Osteoblast (primary cell): ENCODE measurements at regions not wholly inside any gene's neighbourhood (a gene's known extent, or its start where the extent isn't known, plus 50 kb on each side); places are given as distances from the start of the nearest gene placed in this dataset.

ENCODE experiments used
- DNase-seq: peaks from one replicate; pipeline ENCODE4 v3.0.0; 2011; ENCODE audit warnings: low spot score, mixed read lengths; ENCODE audit not compliant: insufficient read length; ENCODE audit errors: missing footprints
- H2AFZ ChIP-seq: 2 replicates; pipeline ENCODE4 v1.6.0; 2011; ENCODE audit warnings: mild to moderate bottlenecking, low read length
- H3K27ac ChIP-seq: 2 replicates; pipeline ENCODE4 v1.5.1; 2011; ENCODE audit warnings: mild to moderate bottlenecking, low read depth, low read length, moderate library complexity
- H3K27me3 ChIP-seq: 2 replicates; pipeline ENCODE4 v1.6.0; 2012; ENCODE audit warnings: mild to moderate bottlenecking, control low read depth, inconsistent platforms, low read length, moderate library complexity; ENCODE audit not compliant: insufficient read depth
- H3K36me3 ChIP-seq: 2 replicates; pipeline ENCODE4 v1.5.1; 2011; ENCODE audit warnings: mild to moderate bottlenecking, low read length, control low read depth, moderate library complexity; ENCODE audit not compliant: insufficient read depth
- H3K4me1 ChIP-seq: 2 replicates; pipeline ENCODE4 v1.5.1; 2011; ENCODE audit warnings: mild to moderate bottlenecking, low read length, control low read depth, moderate library complexity; ENCODE audit not compliant: insufficient read depth
- H3K4me2 ChIP-seq: 2 replicates; pipeline ENCODE4 v1.6.0; 2011; ENCODE audit warnings: mild to moderate bottlenecking, low read length; ENCODE audit not compliant: insufficient read depth
- H3K4me3 ChIP-seq: fragments of 200-600 bp; sonication (generic); 3 replicates; pipeline ENCODE4 v1.5.1; 2012; ENCODE audit warnings: mild to moderate bottlenecking, low read length, inconsistent platforms; ENCODE audit not compliant: insufficient read depth
- H3K79me2 ChIP-seq: 2 replicates; pipeline ENCODE4 v1.6.0; 2012; ENCODE audit warnings: mild to moderate bottlenecking, low read length, control low read depth, inconsistent platforms; ENCODE audit not compliant: insufficient read depth
- H3K9me3 ChIP-seq: 2 replicates; pipeline ENCODE4 v1.5.1; 2011; ENCODE audit warnings: low read depth, low read length, control low read depth
- H4K20me1 ChIP-seq: 2 replicates; pipeline ENCODE4 v1.6.0; 2012; ENCODE audit warnings: mild to moderate bottlenecking, low read length, control low read depth; ENCODE audit not compliant: insufficient read depth
- CTCF ChIP-seq: IDR thresholded peaks from 2 replicates; pipeline ENCODE4 v1.5.1; 2011; ENCODE audit warnings: mild to moderate bottlenecking, low read depth, low read length, moderate library complexity; ENCODE audit errors: extremely low read depth

GRCh38 chrX:104450316-104450715, 115.7 kb upstream of the IL1RAPL2 start:
- Histone ChIP-seq H3K36me3 (no peaks in the 10 kb centered on the region), H3K4me1 (no peaks in the 10 kb centered on the region), H2AFZ (no peak overlapping the region), H3K27me3 (no peaks in the 10 kb centered on the region), H4K20me1 (no peaks in the 10 kb centered on the region), H3K27ac (no peak overlapping the region), H3K4me3 (no peak overlapping the region), H3K4me2 (no peak overlapping the region), H3K79me2 (no peaks in the 10 kb centered on the region), H3K9me3 (no peaks in the 10 kb centered on the region)
- TF ChIP-seq CTCF = no peak
- no peak for DNase-seq

GRCh38 chrX:104445591-104445990, 120.4 kb upstream of the IL1RAPL2 start:
- no peaks in the 10 kb centered on the region for H3K9me3 ChIP-seq
- H3K79me2 ChIP-seq = no peaks in the 10 kb centered on the region
- no peaks in the 10 kb centered on the region for H3K27me3 ChIP-seq
- H3K27ac ChIP-seq = no peak overlapping the region
- no peak for DNase-seq
- no peaks in the 10 kb centered on the region for H4K20me1 ChIP-seq
- H3K36me3 ChIP-seq = no peaks in the 10 kb centered on the region
- H3K4me2 ChIP-seq = no peak overlapping the region
- no peak for TF ChIP-seq CTCF
- H2AFZ ChIP-seq = no peak overlapping the region
- no peaks in the 10 kb centered on the region for H3K4me1 ChIP-seq
- H3K4me3 ChIP-seq = no peak overlapping the region

GRCh38 chrX:104435249-104435648, 130.8 kb upstream of the IL1RAPL2 start:
- Histone ChIP-seq H3K9me3 (no peaks in the 10 kb centered on the region), H3K36me3 (no peaks in the 10 kb centered on the region), H2AFZ (no peak overlapping the region), H3K4me1 (no peaks in the 10 kb centered on the region), H3K27ac (no peak overlapping the region), H3K4me3 (no peak overlapping the region), H4K20me1 (no peaks in the 10 kb centered on the region), H3K4me2 (no peak overlapping the region), H3K79me2 (no peaks in the 10 kb centered on the region), H3K27me3 (peaks cover 9% of the 10 kb centered on the region)
- TF ChIP-seq CTCF = no peak
- DNase-seq = no peak

GRCh38 chrX:104432321-104432720, 133.7 kb upstream of the IL1RAPL2 start:
- Histone ChIP-seq H3K4me2 (no peak overlapping the region), H3K27ac (no peak overlapping the region), H3K36me3 (no peaks in the 10 kb centered on the region), H2AFZ (no peak overlapping the region), H3K9me3 (no peaks in the 10 kb centered on the region), H4K20me1 (no peaks in the 10 kb centered on the region), H3K4me3 (no peak overlapping the region), H3K4me1 (no peaks in the 10 kb centered on the region), H3K27me3 (peaks cover 9% of the 10 kb centered on the region), H3K79me2 (no peaks in the 10 kb centered on the region)
- no peak for TF ChIP-seq CTCF
- no peak for DNase-seq
